GM03348 (cell line): ENCODE measurements at regions not wholly inside any gene's neighbourhood (a gene's known extent, or its start where the extent isn't known, plus 50 kb on each side); places are given as distances from the start of the nearest gene placed in this dataset.

Source experiments
- DNase-seq: peaks from one replicate; pipeline ENCODE4 v3.0.0; 2012; ENCODE audit warnings: low spot score

DNA sequence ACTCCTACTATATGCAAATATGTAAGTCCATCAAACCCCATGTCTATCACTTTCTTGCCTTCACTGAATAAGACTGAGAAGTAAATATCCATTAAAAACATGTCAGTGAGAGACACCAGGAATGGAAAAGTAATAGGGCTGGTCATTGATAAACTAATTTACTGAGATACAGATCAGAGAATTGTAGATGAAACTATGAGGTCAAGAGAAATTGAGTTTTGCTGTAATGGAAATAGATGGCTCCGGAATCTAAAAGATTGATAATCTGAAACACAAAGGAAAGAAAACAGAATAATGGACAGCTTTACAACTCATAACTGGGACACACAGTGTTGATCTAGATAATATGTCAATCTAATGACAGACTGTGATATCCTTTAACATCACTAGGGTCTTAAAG lies 1018.3 kb upstream of the RAG2 start:
- DNase-seq, result no peak

DNA sequence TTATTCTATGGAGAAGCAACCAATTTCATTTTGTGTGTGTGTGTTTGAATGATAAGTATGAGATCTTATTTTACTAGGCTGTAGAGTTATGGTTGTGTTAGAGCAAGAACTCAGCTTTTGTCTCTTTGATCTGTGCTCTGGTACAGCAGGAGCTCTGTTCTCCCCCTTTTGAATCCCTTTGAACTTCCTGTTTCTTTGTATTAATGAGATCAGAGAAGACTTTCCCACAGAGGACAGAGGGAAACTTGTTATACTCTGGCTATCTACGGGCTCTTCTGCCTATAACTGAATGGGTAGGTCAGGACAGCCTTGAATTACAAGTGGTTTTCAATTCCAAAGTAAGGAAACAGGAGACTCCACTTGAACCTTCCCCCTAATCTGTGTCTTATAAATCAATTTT lies 1015.0 kb upstream of the RAG2 start:
- no peak for DNase-seq

DNA sequence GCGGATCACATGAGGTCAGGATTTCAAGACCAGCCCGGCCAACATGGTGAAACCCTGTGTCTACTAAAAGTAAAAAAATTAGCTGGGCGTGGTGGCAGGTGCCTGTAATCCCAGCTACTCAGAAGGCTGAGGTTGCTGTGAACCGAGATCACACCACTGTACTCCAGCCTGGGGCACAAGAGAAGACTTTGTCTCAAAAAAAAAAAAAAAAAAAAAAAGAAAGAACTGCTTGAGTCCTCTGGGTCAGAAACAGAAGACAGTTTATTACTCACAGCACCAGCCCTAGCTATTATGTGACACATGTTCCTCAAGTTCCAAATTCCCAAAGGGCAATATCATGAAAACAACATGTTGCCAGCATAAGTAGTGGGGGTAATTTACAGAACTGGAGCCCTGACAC lies 1014.1 kb upstream of the RAG2 start:
- no peak for DNase-seq

DNA sequence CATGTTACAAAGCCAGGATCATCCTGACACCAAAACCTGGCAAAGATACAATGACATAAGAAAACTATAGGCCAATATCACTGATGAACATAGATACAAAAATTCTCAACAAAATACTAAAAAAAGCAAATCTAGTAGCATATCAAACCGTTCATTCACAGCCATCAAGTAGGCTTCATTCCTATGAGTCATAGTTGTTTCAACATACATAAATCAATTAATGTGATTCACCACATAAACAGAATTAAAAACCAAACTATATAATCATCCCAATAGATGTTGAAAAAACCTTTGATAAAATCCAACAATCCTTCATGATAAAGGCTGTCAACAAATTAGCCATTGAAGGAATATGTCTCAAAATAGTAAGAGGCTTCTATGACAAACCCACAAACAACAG lies 1007.2 kb upstream of the RAG2 start:
- no peak for DNase-seq

DNA sequence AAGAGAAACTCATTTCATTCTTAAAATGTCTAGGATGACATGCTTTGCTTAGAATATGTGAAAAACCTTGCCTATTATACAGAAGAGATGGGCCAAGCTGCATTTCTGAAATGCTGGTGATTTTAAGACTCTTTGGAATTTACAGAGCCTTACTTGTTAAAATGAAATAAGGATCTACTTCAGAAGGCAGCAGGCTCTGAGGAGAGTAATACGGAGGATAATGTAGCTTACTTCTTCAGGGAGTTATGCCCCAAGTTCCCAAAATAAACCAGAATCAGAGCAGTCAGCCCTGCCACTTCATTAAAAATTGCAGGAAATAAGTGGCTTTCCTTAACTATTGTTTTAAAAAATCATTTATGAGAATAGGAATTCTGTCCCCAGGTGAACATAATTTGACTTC lies 1000.3 kb upstream of the RAG2 start:
- no peak for DNase-seq

DNA sequence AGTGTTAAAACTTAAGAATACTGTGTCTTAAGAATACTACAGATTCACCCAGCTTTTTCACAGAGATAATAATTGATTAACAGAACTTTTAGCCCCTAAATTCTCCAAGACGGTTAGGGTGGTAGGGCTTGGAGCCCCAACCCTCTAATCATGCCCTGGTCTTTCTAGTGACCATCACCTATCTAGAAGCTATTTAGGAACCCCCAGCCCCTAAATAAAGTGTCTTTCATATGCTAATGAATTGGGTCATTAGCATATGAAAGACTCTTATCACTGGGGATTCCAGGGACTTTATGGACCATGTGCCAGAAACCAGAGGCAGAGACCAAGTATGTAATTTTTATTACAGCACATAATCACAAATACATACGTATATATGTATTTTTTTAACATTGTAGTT lies 999.7 kb upstream of the RAG2 start:
- DNase-seq, result no peak

DNA sequence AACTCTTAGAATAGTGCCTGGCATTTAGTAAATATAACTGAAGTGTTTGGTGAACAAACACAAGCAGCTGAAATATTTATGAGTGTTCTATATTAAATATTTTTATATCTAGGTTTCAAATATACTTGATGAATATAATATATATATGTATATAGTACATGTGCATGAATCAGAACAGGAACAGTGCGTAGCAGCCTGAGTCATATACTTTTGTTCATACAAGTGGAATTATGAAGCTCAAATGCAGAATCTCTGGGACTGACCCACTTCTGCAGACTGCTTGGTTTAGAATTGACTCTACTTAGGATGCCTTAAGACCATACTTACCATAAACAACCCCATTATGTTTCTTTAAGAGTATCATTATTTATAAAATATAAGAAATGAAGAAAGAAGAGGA lies 997.8 kb upstream of the RAG2 start:
- DNase-seq, result no peak

DNA sequence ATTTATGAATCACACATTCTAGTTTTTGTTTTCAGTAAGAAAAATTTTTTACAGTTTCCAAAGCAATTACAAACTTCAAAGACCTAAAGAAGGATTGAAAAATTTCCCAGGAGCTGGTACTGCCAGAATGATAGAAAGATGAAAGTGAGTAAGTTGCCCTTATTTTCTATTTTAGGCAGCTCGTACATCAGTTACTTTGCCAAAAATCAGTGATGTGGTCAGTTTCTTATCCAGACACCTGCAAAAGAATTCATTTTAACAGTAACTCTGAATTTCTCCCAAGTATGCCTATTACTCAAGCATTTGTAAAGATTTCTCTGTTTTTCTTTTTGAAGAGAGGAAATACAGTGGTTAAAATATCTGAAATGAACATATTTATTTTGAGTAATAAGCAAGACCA lies 976.3 kb upstream of the RAG2 start:
- no peak for DNase-seq

DNA sequence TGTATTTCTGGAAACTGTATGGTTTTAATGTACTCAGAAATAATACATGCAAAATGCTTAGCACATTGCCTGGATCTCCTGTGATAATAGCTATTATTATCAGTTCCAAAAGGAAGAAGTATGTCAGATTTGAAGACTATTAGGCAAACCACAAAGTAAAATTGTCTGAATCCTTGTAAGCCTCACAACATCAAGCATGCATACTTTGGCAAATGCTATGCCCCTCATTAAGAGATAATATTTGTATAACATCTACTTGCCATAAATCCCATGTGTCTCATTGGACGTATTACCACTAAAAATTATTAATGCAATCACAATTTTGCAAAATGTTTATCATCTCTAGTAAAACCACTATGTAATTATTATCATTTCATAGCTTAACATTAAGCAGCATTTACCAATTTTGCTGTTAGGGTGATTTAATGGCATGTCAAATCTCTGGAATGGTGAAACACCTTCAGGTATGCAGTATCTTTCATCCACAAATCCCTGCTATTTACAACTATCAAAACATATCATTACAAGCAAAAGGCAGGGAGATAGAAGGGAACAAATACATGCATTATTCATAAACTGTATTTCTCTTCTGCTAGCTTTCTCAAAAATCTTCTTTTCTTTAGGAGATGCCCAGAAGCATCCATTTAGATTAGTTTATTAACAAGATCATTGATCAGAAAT lies 974.6 kb upstream of the RAG2 start:
- DNase-seq, result no peak

DNA sequence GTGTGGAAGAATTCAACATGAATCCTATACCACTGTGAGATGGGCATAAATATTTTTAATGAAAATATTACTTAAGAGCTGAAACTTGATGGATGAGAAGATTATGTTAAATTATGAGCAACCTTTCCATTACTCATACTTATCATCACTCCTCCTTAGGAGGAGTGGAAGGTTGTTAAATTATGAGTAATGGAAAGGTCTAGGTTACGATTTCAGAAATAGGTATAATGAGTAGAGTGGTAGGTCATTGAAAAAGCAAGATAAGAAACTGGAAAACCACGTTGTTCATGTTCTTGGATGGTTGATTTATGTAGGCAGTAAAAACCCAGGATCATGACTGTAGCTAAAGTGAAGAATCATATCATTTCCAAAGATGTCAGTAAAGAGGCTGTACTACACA lies 973.2 kb upstream of the RAG2 start:
- no peak for DNase-seq

DNA sequence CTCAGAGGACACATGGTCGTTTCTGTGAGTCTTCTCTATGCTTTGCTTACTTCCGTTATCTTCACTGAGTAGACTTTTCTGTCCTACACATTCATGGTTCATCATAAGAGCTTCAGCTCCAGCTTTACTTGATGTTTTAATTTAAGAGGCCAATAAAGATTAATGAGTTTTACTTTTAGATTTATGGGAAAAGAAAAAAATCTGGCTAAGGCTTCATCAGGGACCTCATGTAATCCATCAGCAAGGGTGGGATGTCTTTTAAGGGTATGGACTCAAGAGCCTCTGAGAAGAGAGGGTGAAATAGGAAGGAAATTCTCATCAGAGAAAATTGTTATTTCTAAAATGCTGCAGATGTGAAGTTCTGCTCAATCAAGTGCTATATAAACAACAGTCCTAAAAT lies 963.0 kb upstream of the RAG2 start:
- DNase-seq, result no peak

DNA sequence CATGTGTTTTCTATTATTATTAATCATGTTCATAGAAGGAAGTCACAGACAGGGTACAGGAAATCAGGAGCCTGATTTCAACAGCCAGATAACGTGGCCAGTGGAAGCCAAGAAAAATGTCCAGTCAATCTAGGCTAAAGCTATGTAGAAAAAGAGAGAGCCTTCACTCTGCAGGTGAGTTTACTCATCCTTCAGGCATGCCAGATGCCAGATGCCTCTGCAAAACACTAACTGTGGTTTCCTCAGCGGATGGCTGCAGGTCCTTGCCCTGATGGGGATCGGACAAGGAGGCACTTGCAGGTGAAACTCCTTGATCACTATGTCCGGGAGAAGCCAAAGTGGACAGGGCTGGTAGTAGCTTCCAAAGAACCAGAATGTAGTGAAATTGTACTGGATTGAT lies 962.3 kb upstream of the RAG2 start:
- DNase-seq, result no peak

DNA sequence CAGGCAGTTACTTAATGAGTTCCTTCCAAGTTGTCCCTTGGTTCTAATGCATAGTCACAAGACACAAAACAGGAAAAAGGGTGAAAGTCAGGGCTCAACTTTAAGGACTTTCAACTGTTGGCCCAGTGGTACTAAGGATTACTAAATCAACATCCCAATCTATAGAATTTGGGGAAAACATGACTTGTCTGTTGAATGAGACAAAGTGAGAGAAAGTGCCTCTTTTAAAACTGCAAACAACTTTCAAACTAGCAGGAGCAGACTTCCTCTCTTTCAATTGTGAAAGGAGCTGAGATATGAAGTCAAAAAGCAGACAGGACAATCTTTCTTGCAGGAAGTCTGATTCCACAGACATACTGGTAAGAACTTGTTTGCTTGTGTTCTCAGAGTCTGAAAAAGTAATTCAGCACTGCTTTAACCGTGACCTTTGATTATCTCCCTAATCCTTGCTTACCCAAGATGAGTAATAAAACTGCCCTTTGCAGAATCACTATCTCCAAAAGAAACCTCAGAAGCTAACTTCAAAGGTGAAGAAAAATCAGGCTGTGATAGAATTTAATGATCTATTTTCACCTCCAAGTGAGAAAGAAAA lies 960.7 kb upstream of the RAG2 start:
- no peak for DNase-seq

DNA sequence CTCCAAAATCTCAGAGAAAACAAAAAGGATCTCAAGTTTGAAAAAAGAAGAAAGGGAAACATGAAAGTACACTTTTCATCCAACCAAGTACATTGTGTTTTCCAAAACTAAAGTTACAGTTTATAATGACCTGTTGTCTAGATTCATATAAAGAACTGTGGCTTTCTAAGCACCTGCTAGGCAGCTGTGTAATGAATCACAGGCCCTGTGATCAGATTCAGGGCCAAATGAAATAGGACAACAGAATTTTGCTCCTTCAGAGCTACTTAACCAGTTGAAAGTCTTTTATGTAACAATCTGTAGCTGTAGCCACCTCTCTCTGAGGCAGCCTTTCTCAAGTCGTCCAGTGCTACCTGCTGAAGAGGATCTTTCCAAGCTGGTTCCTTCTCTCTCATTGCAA lies 960.0 kb upstream of the RAG2 start:
- DNase-seq, result no peak

DNA sequence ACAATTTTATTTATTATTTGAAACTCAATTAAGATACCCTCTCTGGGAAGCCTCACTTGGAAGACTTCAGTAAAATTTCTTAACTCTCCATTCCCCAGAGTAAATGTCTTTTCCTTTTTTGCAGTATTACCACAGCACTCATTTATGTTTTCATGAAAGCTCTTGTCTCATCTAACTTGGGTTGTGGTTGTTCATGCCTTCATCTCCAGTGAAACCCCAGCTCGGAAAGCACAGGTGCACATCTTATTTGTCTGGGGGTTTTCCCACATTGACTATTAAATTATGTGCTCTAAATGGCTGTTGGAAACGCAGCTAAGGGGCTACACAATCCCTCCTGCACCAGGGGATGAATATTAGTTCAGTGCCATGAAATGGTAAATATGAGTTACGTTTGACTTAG lies 954.2 kb upstream of the RAG2 start:
- no peak for DNase-seq

DNA sequence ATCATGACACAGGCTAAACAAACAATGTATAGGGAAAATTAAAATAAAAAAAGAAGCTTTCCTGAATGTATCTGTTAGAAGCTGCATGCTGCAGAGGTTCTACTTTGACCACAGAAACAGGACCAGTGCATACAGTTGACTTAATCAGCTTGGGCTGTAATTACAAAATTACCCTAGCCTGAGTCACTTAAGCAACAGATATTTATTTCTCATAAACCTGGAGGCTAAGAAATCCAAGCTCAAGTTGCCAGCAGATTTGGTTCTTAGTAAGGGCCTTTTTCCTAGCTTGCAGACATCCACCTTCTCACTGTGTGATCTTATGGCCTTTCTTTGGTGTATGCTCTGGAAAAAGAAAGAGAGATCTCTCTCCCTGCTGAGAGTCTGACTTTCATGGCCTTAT lies 946.5 kb upstream of the RAG2 start:
- no peak for DNase-seq

DNA sequence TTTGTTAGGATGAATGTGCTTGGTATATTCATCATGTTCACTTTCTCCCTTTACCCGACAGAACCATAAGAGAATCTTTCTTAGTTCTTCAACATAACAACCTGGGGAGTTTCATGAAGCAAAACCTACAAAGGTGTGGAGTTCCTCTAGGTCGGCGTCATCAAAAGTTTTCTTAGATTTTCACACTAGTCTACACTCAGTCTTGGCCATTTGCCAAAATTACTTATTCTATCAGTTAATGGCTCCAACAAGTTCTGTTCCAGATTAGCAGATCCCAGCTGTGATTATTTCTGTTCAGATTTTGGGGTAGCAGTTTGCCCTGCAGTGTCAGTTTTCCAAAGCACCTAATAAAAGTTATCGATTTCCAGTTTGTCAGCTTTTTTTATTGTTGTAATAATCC lies 935.8 kb upstream of the RAG2 start:
- DNase-seq, result no peak

DNA sequence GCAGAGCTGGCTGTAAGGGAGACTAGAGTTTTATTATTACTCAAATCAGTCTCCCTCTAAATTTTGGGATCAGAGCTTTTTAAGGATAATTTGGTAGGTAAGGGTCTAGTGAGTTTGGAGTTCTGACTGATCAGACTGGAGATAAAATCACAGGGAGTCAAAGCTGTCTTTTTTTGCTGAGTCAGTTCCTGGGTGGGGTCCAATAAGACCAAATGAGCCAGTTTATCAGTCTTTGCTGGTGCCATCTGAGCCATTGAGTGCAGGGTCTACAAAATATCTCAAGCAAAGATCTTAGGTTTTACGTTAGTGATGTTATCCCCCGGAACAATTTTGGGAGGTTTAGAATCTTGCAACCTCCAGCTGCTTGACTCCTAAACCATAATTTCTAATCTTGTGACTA lies 935.1 kb upstream of the RAG2 start:
- DNase-seq, result no peak

DNA sequence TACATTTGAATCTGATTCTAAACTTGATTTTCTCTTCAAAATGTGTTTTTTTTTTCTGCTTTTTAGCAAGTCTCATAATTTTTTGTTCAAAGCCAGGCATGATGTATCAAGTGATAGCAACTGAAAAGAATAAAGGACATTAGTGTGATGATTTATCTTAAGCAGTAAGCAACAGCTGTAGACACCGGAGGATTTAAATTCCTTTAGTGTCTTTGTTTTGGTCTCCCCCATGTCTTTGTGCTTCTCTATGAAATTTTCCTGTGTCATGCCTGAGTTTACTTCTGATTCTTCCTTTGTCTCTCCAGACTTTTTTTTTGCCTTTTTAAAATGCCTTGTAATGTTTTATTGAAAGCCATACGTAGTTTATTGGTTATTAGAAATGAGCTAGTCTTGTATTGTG lies 934.2 kb upstream of the RAG2 start:
- DNase-seq, result no peak

DNA sequence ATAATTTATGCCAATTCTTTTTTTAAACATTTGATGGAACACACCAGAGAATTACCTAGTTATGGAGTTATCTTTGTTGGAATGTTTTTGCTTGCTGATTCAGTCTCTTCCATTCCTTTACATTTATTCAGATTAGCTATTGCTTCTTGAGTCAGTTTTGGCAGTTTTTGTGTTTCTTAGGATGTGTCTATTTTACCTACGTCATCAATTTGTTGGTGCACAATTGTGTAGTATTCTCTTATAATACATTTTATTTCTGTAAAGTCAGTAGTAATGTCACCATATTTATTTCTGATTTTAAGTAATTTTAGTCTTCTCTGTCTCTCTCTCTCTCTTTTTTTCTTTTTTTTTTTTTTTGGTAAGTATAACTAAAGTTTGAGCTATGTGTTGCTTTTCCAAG lies 929.5 kb upstream of the RAG2 start:
- no peak for DNase-seq

DNA sequence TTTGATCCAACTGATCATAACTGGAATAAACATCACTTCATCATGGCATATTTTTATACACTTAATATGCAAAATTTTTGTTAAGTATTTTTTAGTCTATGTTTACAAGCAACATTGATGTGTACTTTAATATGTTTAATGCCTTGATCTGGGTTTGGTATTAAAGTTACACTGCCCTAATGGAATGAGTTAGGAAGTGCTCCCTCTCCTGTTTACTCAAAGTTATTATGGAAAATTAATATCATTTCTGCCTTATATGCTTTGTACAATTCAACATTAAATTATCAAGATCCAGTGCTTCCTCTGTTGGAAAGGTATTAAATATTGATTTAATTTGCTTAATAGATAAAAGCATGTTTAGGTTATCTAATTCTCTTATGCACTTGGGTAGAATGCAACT lies 927.3 kb upstream of the RAG2 start:
- DNase-seq, result peak; percentile 5

DNA sequence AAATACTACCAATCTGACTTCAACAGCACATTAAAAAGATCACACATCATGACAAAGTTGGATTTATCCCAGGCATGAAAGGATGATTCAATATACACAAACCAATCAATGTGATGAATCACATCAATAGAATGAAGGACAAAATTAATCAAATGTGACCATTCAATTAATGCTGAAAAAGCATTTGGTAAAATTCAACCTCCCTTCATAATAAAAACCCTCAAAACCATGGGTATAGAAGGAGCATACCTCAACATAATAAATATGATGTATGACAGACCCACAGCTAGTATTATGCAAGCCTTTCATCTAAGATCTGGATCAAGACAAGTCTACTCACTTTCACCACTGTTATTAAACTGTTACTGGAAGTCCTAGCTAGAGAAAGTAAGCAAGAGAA lies 921.7 kb upstream of the RAG2 start:
- no peak for DNase-seq

DNA sequence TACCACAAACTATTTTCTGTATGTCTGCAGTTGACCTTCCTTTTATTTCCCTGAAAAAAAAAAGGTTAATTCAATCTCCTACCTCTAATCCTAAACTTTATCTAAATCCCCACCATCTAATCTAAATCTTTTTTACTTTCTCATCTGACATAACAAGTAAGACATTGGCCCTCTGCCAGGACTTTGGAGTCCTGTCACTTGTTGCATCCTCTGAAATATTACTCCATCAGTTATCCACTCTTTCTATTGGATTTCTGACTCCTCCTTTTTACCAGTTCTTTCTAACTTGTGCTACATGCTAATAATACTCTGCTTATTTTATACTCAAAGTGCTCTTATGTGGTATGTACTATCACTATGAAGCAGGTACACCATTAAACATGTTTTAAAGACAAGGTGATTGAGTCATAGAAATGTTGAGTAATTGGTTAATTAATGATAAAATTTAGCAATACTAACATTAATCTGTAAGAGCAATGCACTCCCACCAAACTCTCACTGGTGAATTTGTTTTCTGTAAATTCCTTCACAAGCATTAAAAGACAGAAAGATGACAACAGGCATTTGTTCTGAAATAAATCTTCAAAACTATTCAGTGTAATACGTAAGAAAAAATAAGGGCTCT lies 914.2 kb upstream of the RAG2 start:
- no peak for DNase-seq

DNA sequence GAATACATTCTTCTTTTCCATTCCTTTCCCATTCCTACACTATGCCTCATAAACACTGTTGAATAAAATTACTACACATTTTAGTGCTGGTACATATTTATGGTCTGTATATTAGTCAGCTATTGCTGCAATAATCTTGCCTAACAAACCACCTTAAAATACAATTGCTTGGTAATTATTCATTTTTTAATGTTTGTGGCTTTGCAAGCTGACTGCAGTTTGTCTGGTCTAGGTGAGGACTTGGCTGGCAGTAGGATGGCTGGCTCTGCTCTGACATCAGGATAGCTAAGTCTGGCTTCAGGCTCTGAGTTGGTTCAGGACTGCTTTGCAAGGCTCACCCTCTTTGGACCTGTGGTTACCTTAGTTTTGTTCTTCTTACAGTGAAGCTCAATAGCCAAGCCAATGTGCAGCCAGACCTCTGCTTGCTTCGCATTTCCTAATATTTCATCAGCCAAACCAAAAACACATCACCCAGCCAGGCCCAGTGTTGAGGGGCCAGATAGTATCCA lies 913.4 kb upstream of the RAG2 start:
- DNase-seq, result peak; percentile 27
